SK-N-SH (cell line): ENCODE measurements at regions not wholly inside any gene's neighbourhood (a gene's known extent, or its start where the extent isn't known, plus 50 kb on each side); places are given as distances from the start of the nearest gene placed in this dataset.

Experiments
- CTCF ChIP-seq: fragments of 200-600 bp; sonication (generic); IDR thresholded peaks from 2 replicates; pipeline ENCODE4 v1.6.1; 2017; ENCODE audit warnings: antibody characterized with exemption, mild to moderate bottlenecking, moderate library complexity
- NRF1 ChIP-seq: IDR thresholded peaks from 2 replicates; pipeline ENCODE4 v1.6.1; 2012; ENCODE audit warnings: low read depth, mild to moderate bottlenecking, low read length

DNA sequence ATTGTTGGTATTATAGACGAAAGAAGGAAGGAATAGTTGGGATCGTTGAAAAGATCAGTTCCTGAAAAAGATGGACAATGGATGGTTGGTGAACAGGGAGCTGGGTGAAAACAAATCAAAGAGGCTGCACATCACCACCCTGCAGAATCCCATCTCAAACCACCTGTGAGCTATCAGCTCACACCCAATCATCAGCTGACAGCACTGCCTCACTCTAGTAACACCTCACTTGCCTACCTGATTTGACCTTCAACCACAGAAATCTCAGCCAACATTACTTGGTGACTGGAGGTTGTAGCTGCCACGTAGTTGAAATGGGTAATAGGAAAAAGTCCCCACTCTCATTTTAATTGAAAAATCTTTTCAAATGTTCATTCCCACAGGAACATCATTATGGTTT is 101.8 kb upstream of the DST start:
- TF ChIP-seq CTCF = no peak
- no peak for TF ChIP-seq NRF1
